ENCODE measurements at regions not wholly inside any gene's neighbourhood (a gene's known extent, or its start where the extent isn't known, plus 50 kb on each side); places are given as distances from the start of the nearest gene placed in this dataset.
"Not testable (repeated sequence)": the region's sequence is repeated elsewhere in the genome, so short reads cannot be mapped to it uniquely, and the experiment has no call there.

DNA sequence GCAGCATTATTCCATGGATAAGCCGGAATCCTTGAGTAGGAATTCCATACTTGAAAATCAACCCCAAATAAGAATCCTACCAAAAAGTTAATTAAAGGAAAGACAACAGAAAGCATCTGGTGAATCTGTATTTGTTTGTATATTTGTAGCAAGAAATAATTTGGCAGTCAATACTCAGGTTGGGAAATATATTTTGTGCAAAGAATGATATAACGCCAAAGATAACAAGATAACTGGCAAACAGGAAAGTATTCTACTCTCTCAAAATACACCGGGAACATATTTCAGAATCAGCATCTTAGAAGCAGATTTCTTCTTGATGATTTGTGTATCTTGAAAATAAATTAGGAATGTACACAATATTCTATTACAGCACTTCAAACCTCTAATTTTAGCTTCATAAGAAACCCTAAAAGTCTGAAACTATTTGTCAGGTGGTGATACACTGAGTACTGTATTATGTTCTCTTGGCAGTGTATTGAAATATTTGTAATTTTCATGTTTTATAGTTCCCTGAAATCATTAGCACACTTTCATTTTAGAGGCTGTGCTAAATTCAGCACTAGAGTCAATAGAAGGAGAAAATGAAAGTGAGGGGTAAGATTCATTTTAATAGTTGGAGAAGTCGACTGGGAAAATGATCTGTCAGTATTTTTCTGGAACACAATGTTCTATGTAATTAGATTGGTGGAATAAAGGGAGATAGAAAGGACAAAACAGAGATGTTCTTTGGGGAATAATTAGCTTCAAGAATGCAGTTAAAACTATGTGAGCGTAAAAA, 879.7 kb upstream of the GJE1 start:
- intact Hi-C loops (cut with DNase I): no loop called here
- DNase-seq (ENCODE audit: low spot score): no peak

DNA sequence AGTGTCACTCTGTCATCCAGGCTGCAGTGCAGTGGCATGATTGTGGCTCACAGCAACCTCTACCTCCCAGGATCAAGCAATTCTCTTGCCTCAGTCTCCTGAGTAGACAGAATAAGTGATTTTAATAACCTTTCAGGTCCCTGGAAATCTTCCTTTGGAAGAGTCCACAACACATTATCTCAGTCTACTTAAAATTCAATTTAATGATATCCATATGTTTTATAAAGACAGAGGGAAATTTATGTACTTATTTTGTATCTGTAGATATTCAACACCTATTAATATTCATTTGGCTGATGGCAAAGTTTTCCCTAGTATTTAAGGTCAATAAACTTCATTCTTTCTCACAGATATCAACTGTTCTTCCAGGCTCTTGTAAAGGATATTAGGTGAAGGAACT, 881.4 kb upstream of the GJE1 start:
- no peak for DNase-seq (ENCODE audit: low spot score)
- intact Hi-C loops (cut with DNase I): no loop called here

- intact Hi-C loops (cut with DNase I): no loop called here
- no peak for DNase-seq (ENCODE audit: low spot score)
These were observed 884.5 kb upstream of the GJE1 start for GRCh38 chr6:141248021-141248799.

DNA sequence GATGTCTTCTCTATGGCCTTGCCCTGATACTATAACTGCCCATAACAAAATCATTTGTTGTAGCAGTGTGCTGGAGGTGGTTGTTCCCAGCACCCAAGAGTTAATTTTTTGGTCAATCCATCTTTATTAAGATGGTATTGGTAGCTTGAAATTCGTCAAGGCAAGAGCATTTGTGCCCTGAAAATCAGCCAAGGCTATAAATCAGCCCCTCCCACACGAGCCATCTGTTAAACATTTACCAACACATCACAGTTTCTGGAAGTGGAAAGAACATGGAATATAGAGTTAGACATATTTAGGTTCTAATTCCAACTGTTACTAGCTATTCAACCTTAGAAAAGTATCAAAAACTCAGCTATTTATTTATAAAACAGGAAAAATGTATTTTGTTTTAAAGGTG, 888.4 kb upstream of the GJE1 start:
- no peak for DNase-seq (ENCODE audit: low spot score)
- intact Hi-C loops (cut with DNase I): no loop called here

DNA sequence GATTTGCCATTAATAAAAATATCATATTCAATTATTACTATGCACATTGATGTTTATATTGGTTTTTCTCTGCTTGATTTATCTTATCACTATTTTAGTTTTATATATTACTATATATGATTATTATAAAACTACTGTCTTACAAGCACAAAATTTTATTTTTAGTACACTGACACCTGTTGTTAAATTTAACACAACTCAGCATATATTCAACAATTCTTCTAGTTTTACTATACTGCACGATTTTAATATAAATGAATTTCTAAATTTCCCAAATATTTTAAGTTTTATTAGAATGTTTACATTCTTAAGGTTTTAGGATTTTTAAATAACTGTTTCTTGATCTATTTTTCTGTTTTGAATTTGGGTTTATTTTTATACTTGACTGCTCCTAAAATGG, 889.8 kb upstream of the GJE1 start:
- DNase-seq (ENCODE audit: low spot score): no peak
- intact Hi-C loops (cut with DNase I): no loop called here

GRCh38 chr6:141229296-141229695, 903.4 kb upstream of the GJE1 start:
- DNase-seq (ENCODE audit: low spot score): no peak
- intact Hi-C loops (cut with DNase I): no loop called here

DNA sequence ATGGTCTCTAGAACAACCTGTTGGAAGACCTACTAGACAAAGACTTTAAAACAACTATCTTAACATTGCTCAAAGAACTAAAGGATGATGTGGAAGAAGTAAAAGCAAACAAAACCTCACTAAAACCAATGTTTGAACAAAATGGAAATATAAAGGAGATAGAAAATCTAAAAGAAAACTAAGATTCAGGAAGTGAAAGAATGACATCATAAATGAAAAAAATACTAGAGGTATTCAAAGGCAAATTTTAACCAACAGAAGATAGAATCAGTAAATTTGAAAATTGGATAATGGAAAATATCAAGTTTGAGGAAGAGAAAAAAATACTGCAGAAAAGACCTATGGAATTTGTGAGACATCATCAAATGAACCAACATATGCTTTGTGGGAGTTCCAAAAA, 914.1 kb upstream of the GJE1 start:
- DNase-seq (ENCODE audit: low spot score): no peak
- intact Hi-C loops (cut with DNase I): no loop called here

DNA sequence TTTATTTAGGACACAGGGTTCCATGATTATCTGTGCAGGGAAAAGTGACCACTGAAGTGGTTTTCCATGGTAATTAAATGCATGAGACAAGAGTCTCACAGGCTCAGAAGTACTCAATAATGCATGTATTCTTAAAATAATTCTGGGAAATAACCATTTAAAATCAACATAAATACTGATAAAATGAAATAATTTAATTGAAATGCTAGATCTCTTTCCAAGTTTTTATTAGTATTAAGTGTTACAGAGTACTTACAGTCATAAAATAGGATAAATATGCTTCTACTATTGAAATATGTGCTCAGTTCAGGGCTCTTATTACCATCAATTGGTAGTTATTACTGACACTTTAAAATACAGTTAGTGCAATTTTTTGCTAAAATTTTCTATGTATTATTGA, 916.0 kb upstream of the GJE1 start:
- no peak for DNase-seq (ENCODE audit: low spot score)
- intact Hi-C loops (cut with DNase I): no loop called here

- no peak for DNase-seq (ENCODE audit: low spot score)
- intact Hi-C loops (cut with DNase I): no loop called here
These were observed 920.4 kb upstream of the GJE1 start for GRCh38 chr6:141212296-141212695.

DNA sequence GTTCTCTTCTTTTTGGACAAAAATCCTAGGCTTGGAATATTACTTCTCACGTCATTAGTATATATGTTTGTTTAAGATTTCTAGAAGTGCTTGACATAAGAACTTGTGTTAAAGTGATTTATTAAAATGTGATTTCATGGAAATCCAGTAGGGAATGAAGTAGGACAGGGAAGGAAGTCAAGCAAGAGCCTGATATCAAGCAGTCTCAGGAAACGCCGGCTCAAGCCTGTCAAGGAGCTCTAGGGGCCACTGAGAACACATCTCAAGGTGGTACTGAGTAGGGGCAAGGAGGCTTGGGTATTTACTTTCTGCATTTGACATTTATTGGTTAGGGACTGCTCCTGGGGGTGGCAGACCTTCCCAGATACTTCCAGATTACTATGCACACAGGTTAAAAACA, 920.9 kb upstream of the GJE1 start:
- intact Hi-C loops (cut with DNase I): no loop called here
- no peak for DNase-seq (ENCODE audit: low spot score)

GRCh38 chr6:141210901-141211300, 921.8 kb upstream of the GJE1 start:
- intact Hi-C loops (cut with DNase I): no loop called here
- no peak for DNase-seq (ENCODE audit: low spot score)

DNA sequence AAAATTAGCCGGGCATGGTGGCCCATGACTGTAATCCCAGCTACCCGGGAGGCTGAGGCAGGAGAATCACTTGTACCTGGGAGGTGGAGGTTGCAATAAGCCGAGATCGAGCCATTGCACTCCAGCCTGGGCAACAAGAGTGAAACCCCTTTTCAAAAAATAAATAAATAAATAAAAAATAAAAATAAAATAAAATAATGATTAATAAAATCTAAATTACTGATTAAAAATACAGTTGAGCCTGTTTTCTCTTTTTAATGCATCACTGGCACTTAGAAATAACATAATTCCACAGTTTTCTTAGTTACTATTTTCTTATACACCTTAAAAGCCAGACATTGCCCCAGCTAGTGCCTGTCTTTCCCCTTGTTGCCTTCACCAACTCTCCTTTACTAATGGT, 922.8 kb upstream of the GJE1 start:
- no peak for DNase-seq (ENCODE audit: low spot score)
- intact Hi-C loops (cut with DNase I): no loop called here

- intact Hi-C loops (cut with DNase I): no loop called here
- no peak for DNase-seq (ENCODE audit: low spot score)
These were observed 924.6 kb upstream of the GJE1 start for GRCh38 chr6:141208101-141208500.

DNA sequence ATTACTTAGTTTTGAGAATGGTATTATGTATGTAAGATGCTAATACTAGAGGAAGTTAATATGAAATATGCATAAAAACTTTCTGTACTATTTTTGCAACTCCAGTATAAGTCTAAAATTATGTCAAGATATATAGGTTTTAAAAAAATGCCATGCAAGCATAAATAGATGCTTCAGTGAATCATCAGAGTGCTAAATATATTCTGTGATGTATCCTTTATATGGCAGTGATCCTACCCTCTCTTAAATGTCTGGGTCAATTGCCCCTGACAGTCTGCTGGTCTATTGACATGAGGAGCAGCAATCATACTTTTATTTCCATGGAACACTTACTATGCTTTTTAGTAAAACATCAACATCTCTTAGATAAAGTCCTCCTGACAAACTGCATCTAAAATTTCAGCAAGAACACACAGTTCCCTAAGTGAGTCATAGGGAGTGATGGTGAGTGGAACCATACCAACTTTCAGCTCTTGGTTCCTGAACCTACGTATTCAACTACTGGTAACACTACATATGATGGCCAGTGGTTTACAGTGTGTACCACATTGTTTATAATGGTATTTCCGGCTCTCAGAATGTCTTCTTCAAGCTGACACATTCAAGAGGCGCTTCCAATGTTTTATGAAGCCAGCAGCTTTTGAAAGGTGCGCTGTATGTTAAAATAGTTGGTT, 928.7 kb upstream of the GJE1 start:
- no peak for DNase-seq (ENCODE audit: low spot score)
- intact Hi-C loops (cut with DNase I): no loop called here

DNA sequence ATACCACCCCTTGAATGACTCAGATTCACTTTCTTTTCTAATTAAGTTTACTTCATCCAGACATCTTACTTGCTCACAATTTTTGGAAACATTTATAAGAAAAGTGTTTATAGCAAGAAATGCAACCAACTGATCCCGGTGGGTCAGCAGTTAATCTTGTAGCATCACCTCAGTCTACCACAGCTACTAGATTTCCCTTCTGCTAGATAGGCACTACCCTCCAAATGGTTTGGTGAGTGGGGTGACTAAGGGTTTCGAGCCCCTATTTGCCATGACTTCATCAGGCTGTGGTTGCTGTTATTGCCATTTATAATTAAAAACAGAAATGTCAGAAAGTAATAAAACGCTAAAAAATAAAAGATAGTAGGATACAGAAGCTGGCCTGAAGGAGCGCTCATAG, 930.1 kb upstream of the GJE1 start:
- DNase-seq (ENCODE audit: low spot score): no peak
- intact Hi-C loops (cut with DNase I): no loop called here

GRCh38 chr6:141199074-141199473, 933.7 kb upstream of the GJE1 start:
- DNase-seq (ENCODE audit: low spot score): no peak
- intact Hi-C loops (cut with DNase I): no loop called here

GRCh38 chr6:141195251-141195832, 937.4 kb upstream of the GJE1 start:
- intact Hi-C loops (cut with DNase I): no loop called here
- no peak for DNase-seq (ENCODE audit: low spot score)

GRCh38 chr6:141183368-141183767, 949.4 kb upstream of the GJE1 start:
- intact Hi-C loops (cut with DNase I): no loop called here
- DNase-seq (ENCODE audit: low spot score): no peak

DNA sequence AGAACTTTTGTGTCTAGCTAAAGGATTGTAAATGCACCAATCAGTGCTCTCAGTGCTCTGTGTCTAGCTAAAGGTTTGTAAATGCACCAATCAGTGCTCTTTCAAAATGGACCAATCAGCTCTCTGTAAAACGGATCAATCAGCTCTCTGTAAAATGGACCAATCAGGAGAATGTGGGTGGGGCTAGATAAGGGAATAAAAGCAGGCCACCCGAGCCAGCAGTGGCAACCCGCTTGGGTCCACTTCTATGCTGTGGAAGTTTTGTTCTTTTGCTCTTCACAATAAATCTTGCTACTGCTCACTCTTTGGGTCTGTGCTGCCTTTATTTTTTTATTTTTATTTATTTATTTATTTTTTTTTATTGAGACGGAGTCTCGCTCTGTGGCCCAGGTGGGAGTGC, 957.3 kb upstream of the GJE1 start:
- DNase-seq (ENCODE audit: low spot score); intact Hi-C loops (cut with DNase I): not testable (repeated sequence)

- intact Hi-C loops (cut with DNase I): no loop called here
- no peak for DNase-seq (ENCODE audit: low spot score)
These were observed 957.8 kb upstream of the GJE1 start for GRCh38 chr6:141174932-141175331.
